H9 (cell line): ENCODE measurements at regions not wholly inside any gene's neighbourhood (a gene's known extent, or its start where the extent isn't known, plus 50 kb on each side); places are given as distances from the start of the nearest gene placed in this dataset.

Experiments
- DNase-seq: peaks from one replicate; pipeline ENCODE4 v3.0.0-alpha.2; 2017
- H2AFZ ChIP-seq: one replicate; pipeline ENCODE4 v1.6.1; 2013; ENCODE audit warnings: mild to moderate bottlenecking, low read length, control low read depth, moderate library complexity
- H2AK5ac ChIP-seq: 2 replicates; pipeline ENCODE4 v1.6.1; 2013; ENCODE audit warnings: low read length, control low read depth, mixed read lengths; ENCODE audit not compliant: insufficient read length
- H2BK120ac ChIP-seq: one replicate; pipeline ENCODE4 v1.6.1; 2013; ENCODE audit warnings: low read depth, mild to moderate bottlenecking, low read length, control low read depth, inconsistent platforms; ENCODE audit not compliant: poor library complexity, severe bottlenecking
- H2BK12ac ChIP-seq: 2 replicates; pipeline ENCODE4 v1.6.1; 2013; ENCODE audit warnings: low read length, control low read depth, mixed read lengths, low read depth; ENCODE audit not compliant: insufficient read length
- H2BK15ac ChIP-seq: 2 replicates; pipeline ENCODE4 v1.6.1; 2013; ENCODE audit warnings: low read depth, low read length, control low read depth
- H2BK20ac ChIP-seq: one replicate; pipeline ENCODE4 v1.6.1; 2013; ENCODE audit warnings: low read depth, mild to moderate bottlenecking, low read length, control low read depth, inconsistent platforms; ENCODE audit not compliant: poor library complexity, severe bottlenecking
- H2BK5ac ChIP-seq: 2 replicates; pipeline ENCODE4 v1.6.1; 2013; ENCODE audit warnings: low read length, control low read depth, mixed read lengths; ENCODE audit not compliant: insufficient read length
- H3K14ac ChIP-seq: 2 replicates; pipeline ENCODE4 v1.6.1; 2013; ENCODE audit warnings: low read length, control low read depth; ENCODE audit not compliant: insufficient read depth
- H3K18ac ChIP-seq: 2 replicates; pipeline ENCODE4 v1.6.1; 2013; ENCODE audit warnings: low read depth, mild to moderate bottlenecking, mixed read lengths, low read length, control low read depth; ENCODE audit not compliant: insufficient read length
- H3K23ac ChIP-seq: 2 replicates; pipeline ENCODE4 v1.6.1; 2013; ENCODE audit warnings: low read length, control low read depth, mixed read lengths, low read depth; ENCODE audit not compliant: insufficient read length
- H3K23me2 ChIP-seq: 2 replicates; pipeline ENCODE4 v1.6.1; 2013; ENCODE audit warnings: low read depth, mild to moderate bottlenecking, mixed read lengths, low read length, control low read depth; ENCODE audit not compliant: insufficient read length, poor library complexity, severe bottlenecking
- H3K27ac ChIP-seq: 2 replicates; pipeline ENCODE4 v1.5.1; 2013; ENCODE audit warnings: low read length, control low read depth, mixed read lengths, low read depth; ENCODE audit not compliant: insufficient read length
- H3K27me3 ChIP-seq: 2 replicates; pipeline ENCODE4 v1.6.1; 2013; ENCODE audit warnings: low read length, control low read depth, inconsistent platforms; ENCODE audit not compliant: insufficient read depth
- H3K4ac ChIP-seq: 2 replicates; pipeline ENCODE4 v1.6.1; 2013; ENCODE audit warnings: low read depth, mild to moderate bottlenecking, control low read depth, inconsistent platforms, low read length, moderate library complexity
- H3K4me1 ChIP-seq: 2 replicates; pipeline ENCODE4 v1.6.1; 2013; ENCODE audit warnings: low read length, control low read depth, inconsistent platforms; ENCODE audit not compliant: insufficient read depth
- H3K4me2 ChIP-seq: 2 replicates; pipeline ENCODE4 v1.6.1; 2013; ENCODE audit warnings: low read length, control low read depth, mixed read lengths; ENCODE audit not compliant: insufficient read length, insufficient read depth
- H3K56ac ChIP-seq: 2 replicates; pipeline ENCODE4 v1.6.1; 2013; ENCODE audit warnings: low read depth, mild to moderate bottlenecking, mixed read lengths, low read length, control low read depth; ENCODE audit not compliant: insufficient read length
- H3K79me1 ChIP-seq: 2 replicates; pipeline ENCODE4 v1.6.1; 2013; ENCODE audit warnings: low read depth, mild to moderate bottlenecking, moderate library complexity, low read length, control low read depth, inconsistent platforms; ENCODE audit not compliant: insufficient read depth, poor library complexity, severe bottlenecking
- H3K79me2 ChIP-seq: 2 replicates; pipeline ENCODE4 v1.6.1; 2013; ENCODE audit warnings: low read length, control low read depth, inconsistent platforms; ENCODE audit not compliant: insufficient read depth
- H3K9ac ChIP-seq: 2 replicates; pipeline ENCODE4 v1.6.1; 2013; ENCODE audit warnings: low read length, control low read depth, mixed read lengths; ENCODE audit not compliant: insufficient read length; ENCODE audit errors: extremely low read depth
- H3K9me3 ChIP-seq: one replicate; pipeline ENCODE4 v1.6.1; 2013; ENCODE audit warnings: low read depth, low read length, inconsistent platforms; ENCODE audit not compliant: control insufficient read depth
- H3T11ph ChIP-seq: one replicate; pipeline ENCODE4 v1.6.1; 2013; ENCODE audit warnings: mild to moderate bottlenecking, low read length, control low read depth, inconsistent platforms
- H4K20me1 ChIP-seq: one replicate; pipeline ENCODE4 v1.6.1; 2013; ENCODE audit not compliant: control insufficient read depth, insufficient read length, insufficient read depth
- H4K5ac ChIP-seq: 2 replicates; pipeline ENCODE4 v1.6.1; 2013; ENCODE audit warnings: low read depth, mild to moderate bottlenecking, mixed read lengths, low read length, control low read depth; ENCODE audit not compliant: insufficient read length
- H4K8ac ChIP-seq: replicated peaks from 2 replicates; pipeline ENCODE4 v1.6.1; 2013; ENCODE audit warnings: low read length, control low read depth, mixed read lengths, low read depth; ENCODE audit not compliant: insufficient read length
- H4K91ac ChIP-seq: 2 replicates; pipeline ENCODE4 v1.6.1; 2013; ENCODE audit warnings: low read depth, mild to moderate bottlenecking, moderate library complexity, mixed read lengths, low read length, control low read depth; ENCODE audit not compliant: insufficient read length
- H3K27ac Mint-ChIP-seq, 3 experiments: 2 replicates in 2 of 3; 3 replicates in 1 of 3; pipeline ENCODE4 v1.8.0; 2020 to 2021; ENCODE audit warnings: mixed read lengths in 3 of 3, mild to moderate bottlenecking in 1 of 3, moderate library complexity in 1 of 3
- H3K27me3 Mint-ChIP-seq: 2 replicates; pipeline ENCODE4 v1.8.0; 2021; ENCODE audit warnings: low read depth, mild to moderate bottlenecking, moderate library complexity, mixed read lengths
- H3K36me3 Mint-ChIP-seq, 3 experiments: 2 replicates in 2 of 3; 3 replicates in 1 of 3; pipeline ENCODE4 v1.8.0; 2020 to 2021; ENCODE audit warnings: low read depth in 3 of 3, mixed read lengths in 3 of 3; ENCODE audit not compliant: insufficient read depth in 1 of 3
- H3K4me1 Mint-ChIP-seq, 2 experiments: 2 replicates each; pipeline ENCODE4 v1.8.0; 2020; ENCODE audit warnings: mixed read lengths in 2 of 2
- H3K4me3 Mint-ChIP-seq, 2 experiments: 2 replicates in 1 of 2; 3 replicates in 1 of 2; pipeline ENCODE4 v1.8.0; 2020 to 2021; ENCODE audit warnings: mild to moderate bottlenecking in 2 of 2, mixed read lengths in 2 of 2, moderate library complexity in 1 of 2
- H3K9me3 Mint-ChIP-seq, 2 experiments: 2 replicates in 1 of 2; 3 replicates in 1 of 2; pipeline ENCODE4 v1.8.0; 2020; ENCODE audit warnings: mild to moderate bottlenecking in 2 of 2, mixed read lengths in 2 of 2, moderate library complexity in 1 of 2
- CTCF ChIP-seq: fragments of 200-600 bp; sonication (generic); conservative IDR thresholded peaks from 3 replicates; pipeline ENCODE4 v1.8.0; 2021; ENCODE audit warnings: antibody characterized with exemption, mild to moderate bottlenecking
- WGBS: extraction: QIAGEN DNeasy Blood & Tissue Kit; methylation state at CpG from one replicate; pipeline ENCODE4 v1.1.7; 2013; ENCODE audit warnings: missing lambda C conversion rate, low lambda C conversion rate, mixed read lengths; ENCODE audit not compliant: insufficient read length; ENCODE audit errors: extremely low coverage; 5-methylcytosine and 5-hydroxymethylcytosine counted together

GRCh38 chr3:168241156-168241555 is 145.4 kb upstream of the GOLIM4 start:
- no CpG with 5 or more reads among the region's 5 CpGs for WGBS

More at GRCh38 chr3:168241156-168241555, 145.4 kb upstream of the GOLIM4 start:
- Histone ChIP-seq H3K4ac (no peak overlapping the region), H2BK5ac (no peak overlapping the region), H4K5ac (no peak overlapping the region), H3K9ac (no peak overlapping the region), H3K14ac (no peak overlapping the region), H3K9me3 (no peaks in the 10 kb centered on the region), H3K18ac (no peak overlapping the region), H4K91ac (no peak overlapping the region), H2AFZ (no peak overlapping the region), H3K79me1 (no peaks in the 10 kb centered on the region), H4K8ac (no peak overlapping the region), H3T11ph (no peak overlapping the region), H3K79me2 (no peaks in the 10 kb centered on the region), H3K23ac (no peak overlapping the region), H3K4me2 (no peak overlapping the region), H3K4me1 (no peaks in the 10 kb centered on the region), H3K56ac (no peak overlapping the region), H2BK12ac (no peak overlapping the region), H2BK120ac (no peak overlapping the region), H3K27me3 (no peaks in the 10 kb centered on the region), H2BK15ac (no peak overlapping the region), H4K20me1 (no peaks in the 10 kb centered on the region), H2AK5ac (no peak overlapping the region), H3K27ac (no peak overlapping the region), H3K23me2 (no peaks in the 10 kb centered on the region), H2BK20ac (no peak overlapping the region)
- TF ChIP-seq CTCF: no peak
- H3K27me3 Mint-ChIP-seq: no peaks in the 10 kb centered on the region
- peaks cover 0 to 6% (median 0%) of the 10 kb centered on the region in 3 experiments; a peak in 1 of 7 replicates for H3K36me3 Mint-ChIP-seq
- H3K4me3 Mint-ChIP-seq: no peak overlapping the region
- H3K9me3 Mint-ChIP-seq: peaks cover 0 to 6% of the 10 kb centered on the region in 2 experiments; a peak in 2 of 5 replicates
- DNase-seq: no peak
- H3K4me1 Mint-ChIP-seq: no peaks in the 10 kb centered on the region
- H3K27ac Mint-ChIP-seq: no peak overlapping the region
